22Rv1 (cell line): ENCODE measurements at regions not wholly inside any gene's neighbourhood (a gene's known extent, or its start where the extent isn't known, plus 50 kb on each side); places are given as distances from the start of the nearest gene placed in this dataset.
A peak's percentile ranks its signal among the peaks of the same experiment; 100 is the strongest.

Source experiments
- H3K27ac ChIP-seq: fragments of 450-650 bp; 2 replicates; pipeline ENCODE4 v1.5.1; 2017
- CTCF ChIP-seq: fragments of 450-650 bp; IDR thresholded peaks from 2 replicates; pipeline ENCODE4 v1.5.1; 2017; ENCODE audit warnings: mild to moderate bottlenecking
- ZFX ChIP-seq: fragments of 450-650 bp; IDR thresholded peaks from 2 replicates; pipeline ENCODE4 v1.6.1; 2017; ENCODE audit warnings: antibody characterized with exemption, borderline replicate concordance

- H3K27ac ChIP-seq, result no peak overlapping the region
- TF ChIP-seq CTCF, result peak; percentile 78
- TF ChIP-seq ZFX, result no peak
These were observed 179.3 kb upstream of the RMST start for GRCh38 chr12:97283297-97283696.

GRCh38 chr12:97288531-97288930 is 174.1 kb upstream of the RMST start:
- H3K27ac ChIP-seq, result no peak overlapping the region
- TF ChIP-seq CTCF, result no peak
- no peak for TF ChIP-seq ZFX

- TF ChIP-seq CTCF, result no peak
- TF ChIP-seq ZFX, result no peak
- no peak overlapping the region for H3K27ac ChIP-seq
These were observed 170.0 kb upstream of the RMST start for GRCh38 chr12:97292588-97292987.

GRCh38 chr12:97293541-97293940 is 169.1 kb upstream of the RMST start:
- no peak for TF ChIP-seq ZFX
- no peak for TF ChIP-seq CTCF
- no peak overlapping the region for H3K27ac ChIP-seq

- H3K27ac ChIP-seq, result no peak overlapping the region
- TF ChIP-seq CTCF, result no peak
- no peak for TF ChIP-seq ZFX
These were observed 162.8 kb upstream of the RMST start for GRCh38 chr12:97299847-97300246.

GRCh38 chr12:97300431-97300830 is 162.2 kb upstream of the RMST start:
- no peak overlapping the region for H3K27ac ChIP-seq

GRCh38 chr12:97300891-97301290 is 161.7 kb upstream of the RMST start:
- TF ChIP-seq ZFX (no peak), CTCF (no peak)

More at GRCh38 chr12:97300431-97300830, 162.2 kb upstream of the RMST start:
- TF ChIP-seq ZFX (no peak), CTCF (no peak)

More at GRCh38 chr12:97300891-97301290, 161.7 kb upstream of the RMST start:
- H3K27ac ChIP-seq, result no peak overlapping the region
